HG02943 (cell line): ENCODE measurements at regions not wholly inside any gene's neighbourhood (a gene's known extent, or its start where the extent isn't known, plus 50 kb on each side); places are given as distances from the start of the nearest gene placed in this dataset.
A peak's percentile ranks its signal among the peaks of the same experiment; 100 is the strongest.

Source experiments
- ATAC-seq: cut with Tn5 transposase; IDR thresholded peaks from one replicate; pipeline ENCODE4 v1.9.1; 2021; ENCODE audit warnings: mild to moderate bottlenecking, low read depth, moderate library complexity; ENCODE audit not compliant: unreplicated experiment

- no peak for ATAC-seq
Measured at GRCh38 chr14:58808828-58809227, 171.1 kb downstream of the DACT1 start.

- no peak for ATAC-seq
Measured at GRCh38 chr14:58809520-58809919, 171.8 kb downstream of the DACT1 start.

- ATAC-seq: peak; percentile 71
Measured at GRCh38 chr14:58812050-58812910, 174.5 kb downstream of the DACT1 start.

GRCh38 chr14:58813745-58814144 lies 176.0 kb downstream of the DACT1 start:
- no peak for ATAC-seq

GRCh38 chr14:58814466-58814865 lies 176.7 kb downstream of the DACT1 start:
- ATAC-seq: no peak

- no peak for ATAC-seq
Measured at GRCh38 chr14:58815161-58815701, 177.5 kb downstream of the DACT1 start.

GRCh38 chr14:58815794-58816193 lies 178.0 kb downstream of the DACT1 start:
- ATAC-seq: no peak

- no peak for ATAC-seq
Measured at GRCh38 chr14:58816416-58817115, 178.8 kb downstream of the DACT1 start.

- ATAC-seq: no peak
Measured at GRCh38 chr14:58817846-58818245, 180.1 kb downstream of the DACT1 start.

GRCh38 chr14:58820032-58820431 lies 182.3 kb downstream of the DACT1 start:
- ATAC-seq: no peak

GRCh38 chr14:58821421-58821820 lies 183.7 kb downstream of the DACT1 start:
- no peak for ATAC-seq

GRCh38 chr14:58822856-58823255 lies 185.1 kb downstream of the DACT1 start:
- ATAC-seq: no peak

- no peak for ATAC-seq
Measured at GRCh38 chr14:58823312-58823711, 185.6 kb downstream of the DACT1 start.

GRCh38 chr14:58824106-58824505 lies 186.3 kb downstream of the DACT1 start:
- ATAC-seq: no peak

GRCh38 chr14:58824796-58825195 lies 187.0 kb downstream of the DACT1 start:
- no peak for ATAC-seq

- no peak for ATAC-seq
Measured at GRCh38 chr14:58825606-58826005, 187.8 kb downstream of the DACT1 start.

- no peak for ATAC-seq
Measured at GRCh38 chr14:58826845-58827686, 189.3 kb downstream of the DACT1 start.

GRCh38 chr14:58828298-58828697 lies 190.5 kb downstream of the DACT1 start:
- no peak for ATAC-seq

- ATAC-seq: no peak
Measured at GRCh38 chr14:58829594-58829993, 191.8 kb downstream of the DACT1 start.

GRCh38 chr14:58830121-58830520 lies 192.4 kb downstream of the DACT1 start:
- ATAC-seq: no peak

- ATAC-seq: no peak
Measured at GRCh38 chr14:58832095-58832521, 194.3 kb downstream of the DACT1 start.
